SU-DHL-6 (cell line): ENCODE measurements at regions not wholly inside any gene's neighbourhood (a gene's known extent, or its start where the extent isn't known, plus 50 kb on each side); places are given as distances from the start of the nearest gene placed in this dataset.

Experiments
- CTCF ChIP-seq: fragments of 200-600 bp; sonication (generic); IDR thresholded peaks from one replicate; pipeline ENCODE4 v1.5.1; 2017; ENCODE audit warnings: antibody characterized with exemption, mild to moderate bottlenecking, low read length, moderate library complexity; ENCODE audit not compliant: insufficient read depth, poor library complexity, severe bottlenecking
- EZH2phosphoT487 ChIP-seq: fragments of 200-600 bp; sonication (generic), shearing (Covaris generic); conservative IDR thresholded peaks from 2 replicates; pipeline ENCODE4 v1.6.1; 2018; ENCODE audit warnings: mild to moderate bottlenecking, antibody characterized with exemption, low read length, moderate library complexity, mixed read lengths

GRCh38 chr2:78907089-78907488, 118.4 kb upstream of the REG3G start:
- TF ChIP-seq CTCF = no peak
- TF ChIP-seq EZH2phosphoT487 = no peak
